GM21367 (cell line): ENCODE measurements at regions not wholly inside any gene's neighbourhood (a gene's known extent, or its start where the extent isn't known, plus 50 kb on each side); places are given as distances from the start of the nearest gene placed in this dataset.

ENCODE experiments used
- ATAC-seq: cut with Tn5 transposase; IDR thresholded peaks from one replicate; pipeline ENCODE4 v1.9.1; 2021; ENCODE audit not compliant: unreplicated experiment

- no peak for ATAC-seq
These were observed 52.8 kb downstream of the FAM43A start for GRCh38 chr3:194738254-194739093.

- ATAC-seq: no peak
These were observed 54.0 kb downstream of the FAM43A start for GRCh38 chr3:194739498-194740284.

GRCh38 chr3:194740859-194741491 lies 55.3 kb downstream of the FAM43A start:
- ATAC-seq: no peak

GRCh38 chr3:194741916-194742315 lies 56.2 kb downstream of the FAM43A start:
- no peak for ATAC-seq

- no peak for ATAC-seq
These were observed 59.1 kb downstream of the FAM43A start for GRCh38 chr3:194744826-194745225.

- no peak for ATAC-seq
These were observed 59.9 kb downstream of the FAM43A start for GRCh38 chr3:194745422-194746184.

- no peak for ATAC-seq
These were observed 62.5 kb downstream of the FAM43A start for GRCh38 chr3:194748225-194748624.

- no peak for ATAC-seq
These were observed 64.2 kb downstream of the FAM43A start for GRCh38 chr3:194749631-194750490.

GRCh38 chr3:194750491-194750828 lies 64.8 kb downstream of the FAM43A start:
- ATAC-seq: no peak

GRCh38 chr3:194755671-194756459 lies 70.2 kb downstream of the FAM43A start:
- ATAC-seq: no peak

- no peak for ATAC-seq
These were observed 70.7 kb downstream of the FAM43A start for GRCh38 chr3:194756460-194756779.

GRCh38 chr3:194756791-194757325 lies 71.2 kb downstream of the FAM43A start:
- ATAC-seq: no peak

- ATAC-seq: no peak
These were observed 72.0 kb downstream of the FAM43A start for GRCh38 chr3:194757647-194758061.

- ATAC-seq: no peak
These were observed 73.0 kb downstream of the FAM43A start for GRCh38 chr3:194758716-194759115.

- ATAC-seq: no peak
These were observed 74.9 kb downstream of the FAM43A start for GRCh38 chr3:194760494-194761137.

- no peak for ATAC-seq
These were observed 75.7 kb downstream of the FAM43A start for GRCh38 chr3:194761384-194761783.

GRCh38 chr3:194766845-194767244 lies 81.2 kb downstream of the FAM43A start:
- ATAC-seq: no peak

- no peak for ATAC-seq
These were observed 81.9 kb downstream of the FAM43A start for GRCh38 chr3:194767446-194768207.
